Erythroblast (primary cell): ENCODE measurements at regions not wholly inside any gene's neighbourhood (a gene's known extent, or its start where the extent isn't known, plus 50 kb on each side); places are given as distances from the start of the nearest gene placed in this dataset.

Source experiments
- DNase-seq, 2 experiments: peaks; one replicate each; lab custom pipeline; 2025; lab: John Stamatoyannopoulos, UW
- GATA1 ChIP-seq: IDR thresholded peaks from 2 replicates; pipeline ENCODE4 v1.6.1; 2011; ENCODE audit warnings: low read depth, mild to moderate bottlenecking, control low read depth, low read length, moderate library complexity
- POLR2A ChIP-seq: IDR thresholded peaks from 2 replicates; pipeline ENCODE4 v1.6.1; 2011; ENCODE audit warnings: mild to moderate bottlenecking, low read length

GRCh38 chr6:53974941-53975340 is 136.3 kb upstream of the MLIP start:
- DNase-seq, result no peak
- TF ChIP-seq POLR2A (no peak), GATA1 (no peak)

- no peak for DNase-seq
- TF ChIP-seq GATA1 (no peak), POLR2A (no peak)
Observed at GRCh38 chr6:53975941-53976615, 135.2 kb upstream of the MLIP start.

GRCh38 chr6:53977551-53977950 is 133.7 kb upstream of the MLIP start:
- no peak for DNase-seq
- TF ChIP-seq POLR2A (no peak), GATA1 (no peak)

GRCh38 chr6:53979468-53980067 is 131.7 kb upstream of the MLIP start:
- TF ChIP-seq GATA1 (no peak), POLR2A (no peak)
- peak; percentile 15 to 64 for DNase-seq

GRCh38 chr6:53982366-53983050 is 128.7 kb upstream of the MLIP start:
- no peak for DNase-seq

GRCh38 chr6:53983301-53983700 is 127.9 kb upstream of the MLIP start:
- DNase-seq, result no peak
- no peak for TF ChIP-seq GATA1
- TF ChIP-seq POLR2A, result no peak

More at GRCh38 chr6:53982366-53983050, 128.7 kb upstream of the MLIP start:
- no peak for TF ChIP-seq GATA1
- TF ChIP-seq POLR2A, result no peak

GRCh38 chr6:53984163-53984562 is 127.1 kb upstream of the MLIP start:
- no peak for DNase-seq
- TF ChIP-seq GATA1, result no peak
- no peak for TF ChIP-seq POLR2A

GRCh38 chr6:53984581-53984980 is 126.7 kb upstream of the MLIP start:
- TF ChIP-seq POLR2A (no peak), GATA1 (no peak)
- no peak for DNase-seq

- DNase-seq, result no peak
- TF ChIP-seq GATA1 (no peak), POLR2A (no peak)
Observed at GRCh38 chr6:53985366-53985765, 125.9 kb upstream of the MLIP start.

GRCh38 chr6:53986165-53986720 is 125.0 kb upstream of the MLIP start:
- DNase-seq, result peak; percentile 6 to 11
- TF ChIP-seq POLR2A (no peak), GATA1 (no peak)

GRCh38 chr6:53986721-53987521 is 124.3 kb upstream of the MLIP start:
- no peak for DNase-seq
- no peak for TF ChIP-seq GATA1
- no peak for TF ChIP-seq POLR2A

GRCh38 chr6:53987522-53987888 is 123.7 kb upstream of the MLIP start:
- no peak for TF ChIP-seq GATA1
- TF ChIP-seq POLR2A, result no peak
- no peak for DNase-seq

- no peak for TF ChIP-seq GATA1
- DNase-seq, result no peak
Observed at GRCh38 chr6:53989504-53989903, 121.7 kb upstream of the MLIP start.
